ENCODE measurements at regions not wholly inside any gene's neighbourhood (a gene's known extent, or its start where the extent isn't known, plus 50 kb on each side); places are given as distances from the start of the nearest gene placed in this dataset.

DNA sequence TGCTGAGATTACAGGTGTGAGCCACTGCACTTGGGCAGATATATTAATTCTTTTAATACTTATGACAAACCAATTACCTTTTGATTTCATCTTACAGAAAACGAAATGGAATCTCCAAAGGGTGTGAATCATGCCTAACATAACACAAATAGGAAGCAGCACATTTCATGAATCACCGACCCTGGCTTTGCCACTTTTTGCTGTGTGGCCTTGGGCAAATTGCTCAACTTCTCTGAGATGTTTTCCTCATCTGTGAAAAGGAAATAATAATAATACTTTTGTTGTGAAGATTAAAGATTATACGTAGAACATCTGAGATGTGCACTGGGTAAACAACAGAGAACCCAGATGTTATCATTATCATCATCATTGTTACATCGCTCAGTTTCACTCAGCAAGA is 50.7 kb upstream of the FREM1 start (continued):
- TF ChIP-seq SUZ12 (IDR thresholded peaks at IDR 0.05; ENCODE audit: low read length), result no peak
